SK-N-SH treated with all-trans-retinoic acid at 6 μM for 48 hours (cell line): ENCODE measurements at regions not wholly inside any gene's neighbourhood (a gene's known extent, or its start where the extent isn't known, plus 50 kb on each side); places are given as distances from the start of the nearest gene placed in this dataset.
"Not testable (repeated sequence)": the region's sequence is repeated elsewhere in the genome, so short reads cannot be mapped to it uniquely, and the experiment has no call there.

Experiments used
- ATAC-seq: fragments of 200-7000 bp; cut with Tn5 transposase; 3 replicates; pipeline ENCODE4 v1.9.1; 2020; ENCODE audit warnings: mild to moderate bottlenecking, moderate library complexity
- ARNTL ChIP-seq: fragments of 450-650 bp; formaldehyde crosslinking; IDR thresholded peaks from 2 replicates; pipeline ENCODE4 v1.5.0; 2020; ENCODE audit warnings: low read depth, mild to moderate bottlenecking, moderate library complexity, borderline replicate concordance
- BACH2 ChIP-seq: fragments of 250-450 bp; sonication (Bioruptor Pico); IDR thresholded peaks from 2 replicates; pipeline ENCODE4 v1.9.0; 2021; ENCODE audit warnings: mild to moderate bottlenecking, borderline replicate concordance
- CSDC2 ChIP-seq: fragments of 250-450 bp; sonication (Bioruptor Pico); IDR thresholded peaks from 2 replicates; pipeline ENCODE4 v1.5.0; 2020; ENCODE audit warnings: mild to moderate bottlenecking, moderate library complexity
- ESRRG ChIP-seq: fragments of 250-450 bp; sonication (Bioruptor Pico); IDR thresholded peaks from 2 replicates; pipeline ENCODE4 v1.6.1; 2021; ENCODE audit warnings: mild to moderate bottlenecking
- ISL1 ChIP-seq: fragments of 250-450 bp; sonication (Bioruptor Pico); IDR thresholded peaks from 2 replicates; pipeline ENCODE4 v2.1.2; 2022; ENCODE audit warnings: mild to moderate bottlenecking, moderate library complexity
- OSR1 ChIP-seq: fragments of 250-450 bp; sonication (Bioruptor Pico); IDR thresholded peaks from 2 replicates; pipeline ENCODE4 v1.8.0; 2022; ENCODE audit warnings: moderate library complexity, mild to moderate bottlenecking, inconsistent platforms
- PPARA ChIP-seq: fragments of 250-450 bp; sonication (Bioruptor Pico); IDR thresholded peaks from 2 replicates; pipeline ENCODE4 v1.5.0; 2020; ENCODE audit warnings: mild to moderate bottlenecking, borderline replicate concordance
- TOX ChIP-seq: fragments of 250-450 bp; sonication (Bioruptor Pico); IDR thresholded peaks from 2 replicates; pipeline ENCODE4 v1.8.0; 2021; ENCODE audit warnings: mild to moderate bottlenecking, moderate library complexity, borderline replicate concordance
- ZFP3 ChIP-seq: fragments of 250-450 bp; sonication (Bioruptor Pico); IDR thresholded peaks from 2 replicates; pipeline ENCODE4 v1.5.0; 2020; ENCODE audit warnings: mild to moderate bottlenecking, moderate library complexity
- ZFP30 ChIP-seq: fragments of 450-650 bp; formaldehyde crosslinking; IDR thresholded peaks from 2 replicates; pipeline ENCODE4 v1.5.0; 2022; ENCODE audit warnings: mild to moderate bottlenecking, moderate library complexity
- ZNF565 ChIP-seq: fragments of 450-650 bp; formaldehyde crosslinking; conservative IDR thresholded peaks from 2 replicates; pipeline ENCODE4 v1.5.0; 2020; ENCODE audit warnings: low read depth, mild to moderate bottlenecking, moderate library complexity
- ZNF70 ChIP-seq: fragments of 450-650 bp; formaldehyde crosslinking; IDR thresholded peaks from 2 replicates; pipeline ENCODE4 v1.5.0; 2020; ENCODE audit warnings: mild to moderate bottlenecking, moderate library complexity
- ZNF8 ChIP-seq: fragments of 450-650 bp; formaldehyde crosslinking; IDR thresholded peaks from 2 replicates; pipeline ENCODE4 v1.5.0; 2020; ENCODE audit warnings: mild to moderate bottlenecking, moderate library complexity
- TF ChIP-seq, protein P1 (sequence below): fragments of 250-450 bp; sonication (Bioruptor Pico); IDR thresholded peaks from 2 replicates; pipeline ENCODE4 v1.8.0; 2020; ENCODE audit warnings: mild to moderate bottlenecking, moderate library complexity, borderline replicate concordance
- TF ChIP-seq, protein P2 (sequence below): fragments of 250-450 bp; sonication (Bioruptor Pico); IDR thresholded peaks from 2 replicates; pipeline ENCODE4 v1.5.0; 2020; ENCODE audit warnings: mild to moderate bottlenecking, moderate library complexity
- TF ChIP-seq, protein P3 (sequence below): fragments of 250-450 bp; sonication (Bioruptor Pico); IDR thresholded peaks from 2 replicates; pipeline ENCODE4 v1.5.1; 2021; ENCODE audit warnings: mild to moderate bottlenecking, moderate library complexity
- TF ChIP-seq, protein P4 (sequence below): fragments of 250-450 bp; sonication (Bioruptor Pico); IDR thresholded peaks from 2 replicates; pipeline ENCODE4 v1.8.0; 2021; ENCODE audit warnings: low read depth, mild to moderate bottlenecking, moderate library complexity, borderline replicate concordance
- TF ChIP-seq, protein P5 (sequence below): fragments of 250-450 bp; sonication (Bioruptor Pico); IDR thresholded peaks from 2 replicates; pipeline ENCODE4 v1.5.1; 2020; ENCODE audit warnings: low read depth, mild to moderate bottlenecking, moderate library complexity

DNA sequence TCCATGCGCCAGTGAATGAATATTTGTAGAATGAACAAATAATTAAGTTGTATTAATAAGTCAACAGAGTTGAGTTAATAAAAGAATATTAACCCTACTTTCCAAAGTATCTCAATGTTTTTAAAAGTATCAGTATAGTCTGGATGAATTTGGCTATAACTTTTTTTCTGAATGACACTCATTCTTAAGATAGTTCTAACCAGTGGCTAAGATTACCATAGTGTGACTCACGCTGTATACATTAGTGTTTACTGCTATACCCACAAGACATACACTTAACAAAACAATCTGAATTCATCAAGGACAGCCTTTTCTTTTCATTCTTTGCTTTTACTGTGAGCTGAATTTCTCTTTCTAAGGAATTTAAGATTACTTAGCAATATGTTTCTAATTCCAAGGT lies 77.0 kb upstream of the PDE1A start:
- peak; percentile 39; the same call in 1 of the 3 replicates for ATAC-seq
- TF ChIP-seq ZNF8 (no peak), OSR1 (CRISPR knock-in tag) (no peak), PPARA (CRISPR knock-in tag) (no peak), ZNF70 (CRISPR knock-in tag) (no peak), ZFP3 (no peak), CSDC2 (CRISPR knock-in tag) (no peak), ZNF565 (CRISPR knock-in tag) (no peak), ZFP30 (no peak)
- TF ChIP-seq, protein P1, sequence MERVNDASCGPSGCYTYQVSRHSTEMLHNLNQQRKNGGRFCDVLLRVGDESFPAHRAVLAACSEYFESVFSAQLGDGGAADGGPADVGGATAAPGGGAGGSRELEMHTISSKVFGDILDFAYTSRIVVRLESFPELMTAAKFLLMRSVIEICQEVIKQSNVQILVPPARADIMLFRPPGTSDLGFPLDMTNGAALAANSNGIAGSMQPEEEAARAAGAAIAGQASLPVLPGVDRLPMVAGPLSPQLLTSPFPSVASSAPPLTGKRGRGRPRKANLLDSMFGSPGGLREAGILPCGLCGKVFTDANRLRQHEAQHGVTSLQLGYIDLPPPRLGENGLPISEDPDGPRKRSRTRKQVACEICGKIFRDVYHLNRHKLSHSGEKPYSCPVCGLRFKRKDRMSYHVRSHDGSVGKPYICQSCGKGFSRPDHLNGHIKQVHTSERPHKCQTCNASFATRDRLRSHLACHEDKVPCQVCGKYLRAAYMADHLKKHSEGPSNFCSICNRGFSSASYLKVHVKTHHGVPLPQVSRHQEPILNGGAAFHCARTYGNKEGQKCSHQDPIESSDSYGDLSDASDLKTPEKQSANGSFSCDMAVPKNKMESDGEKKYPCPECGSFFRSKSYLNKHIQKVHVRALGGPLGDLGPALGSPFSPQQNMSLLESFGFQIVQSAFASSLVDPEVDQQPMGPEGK (CRISPR knock-in tag): no peak
- TF ChIP-seq, all 23 proteins: peak for 0

DNA sequence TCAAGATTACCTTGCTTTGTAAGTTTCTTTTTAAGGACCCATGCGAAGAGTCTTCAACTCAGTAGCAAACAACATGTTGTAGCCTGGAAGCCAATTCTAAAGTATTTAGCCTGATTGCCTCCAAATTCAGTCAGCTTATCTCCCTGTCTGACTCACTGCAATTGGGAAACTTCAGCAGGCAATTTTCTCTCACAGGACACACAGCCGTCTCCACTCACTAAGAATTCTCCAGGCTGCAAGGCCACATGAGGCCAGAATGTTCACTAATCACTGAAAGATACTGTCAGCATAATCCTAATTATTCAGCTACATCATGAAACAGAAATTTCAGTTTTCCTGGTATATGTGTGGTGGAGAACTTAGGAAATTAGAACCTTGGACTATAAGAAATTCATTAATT lies 78.1 kb upstream of the PDE1A start:
- no peak for ATAC-seq

DNA sequence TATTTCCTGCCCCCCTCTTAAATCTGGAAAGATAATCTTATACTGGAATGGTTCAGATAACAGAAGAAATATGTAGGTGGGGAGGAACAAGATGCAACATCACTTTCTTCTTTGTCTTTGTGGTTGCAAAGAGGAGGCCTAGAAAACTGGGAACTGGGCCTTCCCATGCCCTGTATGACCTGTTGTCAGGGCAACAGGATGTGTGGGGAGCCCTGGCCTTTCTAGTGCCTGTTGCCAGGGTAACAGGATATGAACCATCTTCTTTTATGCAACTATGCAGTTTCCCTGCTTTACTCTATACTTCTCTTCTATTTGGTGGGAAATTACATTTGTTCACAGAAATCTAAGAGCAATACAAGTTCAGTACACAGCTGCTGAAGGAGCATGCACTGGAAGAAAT lies 79.8 kb upstream of the PDE1A start:
- TF ChIP-seq ZFP3: 0 out of 2 replicates have a peak, but pooled peaks have one; percentile 35
- no peak for TF ChIP-seq BACH2 (CRISPR knock-in tag)
- TF ChIP-seq, protein P2, sequence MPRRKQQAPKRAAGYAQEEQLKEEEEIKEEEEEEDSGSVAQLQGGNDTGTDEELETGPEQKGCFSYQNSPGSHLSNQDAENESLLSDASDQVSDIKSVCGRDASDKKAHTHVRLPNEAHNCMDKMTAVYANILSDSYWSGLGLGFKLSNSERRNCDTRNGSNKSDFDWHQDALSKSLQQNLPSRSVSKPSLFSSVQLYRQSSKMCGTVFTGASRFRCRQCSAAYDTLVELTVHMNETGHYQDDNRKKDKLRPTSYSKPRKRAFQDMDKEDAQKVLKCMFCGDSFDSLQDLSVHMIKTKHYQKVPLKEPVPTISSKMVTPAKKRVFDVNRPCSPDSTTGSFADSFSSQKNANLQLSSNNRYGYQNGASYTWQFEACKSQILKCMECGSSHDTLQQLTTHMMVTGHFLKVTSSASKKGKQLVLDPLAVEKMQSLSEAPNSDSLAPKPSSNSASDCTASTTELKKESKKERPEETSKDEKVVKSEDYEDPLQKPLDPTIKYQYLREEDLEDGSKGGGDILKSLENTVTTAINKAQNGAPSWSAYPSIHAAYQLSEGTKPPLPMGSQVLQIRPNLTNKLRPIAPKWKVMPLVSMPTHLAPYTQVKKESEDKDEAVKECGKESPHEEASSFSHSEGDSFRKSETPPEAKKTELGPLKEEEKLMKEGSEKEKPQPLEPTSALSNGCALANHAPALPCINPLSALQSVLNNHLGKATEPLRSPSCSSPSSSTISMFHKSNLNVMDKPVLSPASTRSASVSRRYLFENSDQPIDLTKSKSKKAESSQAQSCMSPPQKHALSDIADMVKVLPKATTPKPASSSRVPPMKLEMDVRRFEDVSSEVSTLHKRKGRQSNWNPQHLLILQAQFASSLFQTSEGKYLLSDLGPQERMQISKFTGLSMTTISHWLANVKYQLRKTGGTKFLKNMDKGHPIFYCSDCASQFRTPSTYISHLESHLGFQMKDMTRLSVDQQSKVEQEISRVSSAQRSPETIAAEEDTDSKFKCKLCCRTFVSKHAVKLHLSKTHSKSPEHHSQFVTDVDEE (CRISPR knock-in tag): no peak
- TF ChIP-seq, protein P3, sequence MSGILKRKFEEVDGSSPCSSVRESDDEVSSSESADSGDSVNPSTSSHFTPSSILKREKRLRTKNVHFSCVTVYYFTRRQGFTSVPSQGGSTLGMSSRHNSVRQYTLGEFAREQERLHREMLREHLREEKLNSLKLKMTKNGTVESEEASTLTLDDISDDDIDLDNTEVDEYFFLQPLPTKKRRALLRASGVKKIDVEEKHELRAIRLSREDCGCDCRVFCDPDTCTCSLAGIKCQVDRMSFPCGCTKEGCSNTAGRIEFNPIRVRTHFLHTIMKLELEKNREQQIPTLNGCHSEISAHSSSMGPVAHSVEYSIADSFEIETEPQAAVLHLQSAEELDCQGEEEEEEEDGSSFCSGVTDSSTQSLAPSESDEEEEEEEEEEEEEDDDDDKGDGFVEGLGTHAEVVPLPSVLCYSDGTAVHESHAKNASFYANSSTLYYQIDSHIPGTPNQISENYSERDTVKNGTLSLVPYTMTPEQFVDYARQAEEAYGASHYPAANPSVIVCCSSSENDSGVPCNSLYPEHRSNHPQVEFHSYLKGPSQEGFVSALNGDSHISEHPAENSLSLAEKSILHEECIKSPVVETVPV (CRISPR knock-in tag): no peak
- TF ChIP-seq PPARA (CRISPR knock-in tag): no peak
- TF ChIP-seq ZFP30: no peak
- TF ChIP-seq OSR1 (CRISPR knock-in tag): no peak
- ATAC-seq: no peak

More for the DNA sequence above, 78.1 kb upstream of the PDE1A start:
- TF ChIP-seq ZNF70 (CRISPR knock-in tag): no peak
- no peak for TF ChIP-seq TOX (CRISPR knock-in tag)
- peak; percentile 43; the same call in 1 of the 2 replicates for TF ChIP-seq ISL1
- no peak for TF ChIP-seq ZFP3
- no peak for TF ChIP-seq ZNF565 (CRISPR knock-in tag)
- TF ChIP-seq BACH2 (CRISPR knock-in tag): no peak
- TF ChIP-seq, protein P4, sequence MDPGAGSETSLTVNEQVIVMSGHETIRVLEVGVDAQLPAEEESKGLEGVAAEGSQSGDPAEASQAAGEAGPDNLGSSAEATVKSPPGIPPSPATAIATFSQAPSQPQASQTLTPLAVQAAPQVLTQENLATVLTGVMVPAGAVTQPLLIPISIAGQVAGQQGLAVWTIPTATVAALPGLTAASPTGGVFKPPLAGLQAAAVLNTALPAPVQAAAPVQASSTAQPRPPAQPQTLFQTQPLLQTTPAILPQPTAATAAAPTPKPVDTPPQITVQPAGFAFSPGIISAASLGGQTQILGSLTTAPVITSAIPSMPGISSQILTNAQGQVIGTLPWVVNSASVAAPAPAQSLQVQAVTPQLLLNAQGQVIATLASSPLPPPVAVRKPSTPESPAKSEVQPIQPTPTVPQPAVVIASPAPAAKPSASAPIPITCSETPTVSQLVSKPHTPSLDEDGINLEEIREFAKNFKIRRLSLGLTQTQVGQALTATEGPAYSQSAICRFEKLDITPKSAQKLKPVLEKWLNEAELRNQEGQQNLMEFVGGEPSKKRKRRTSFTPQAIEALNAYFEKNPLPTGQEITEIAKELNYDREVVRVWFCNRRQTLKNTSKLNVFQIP: no peak

DNA sequence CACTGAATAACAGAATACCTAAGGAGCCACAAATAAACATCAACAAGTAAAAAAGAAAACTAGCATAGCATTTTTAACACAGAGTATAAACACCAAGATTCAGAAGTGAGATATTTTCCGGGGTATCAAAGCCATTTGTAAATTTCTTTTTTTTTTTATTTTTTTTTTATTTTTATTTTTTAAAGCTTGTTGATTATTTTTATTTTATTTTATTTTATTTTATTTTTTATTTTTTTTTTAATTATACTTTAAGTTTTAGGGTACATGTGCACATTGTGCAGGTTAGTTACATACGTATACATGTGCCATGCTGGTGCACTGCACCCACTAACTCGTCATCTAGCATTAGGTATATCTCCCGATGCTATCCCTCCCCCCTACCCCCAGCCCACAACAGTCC lies 81.7 kb upstream of the PDE1A start:
- ATAC-seq: not testable (repeated sequence)

DNA sequence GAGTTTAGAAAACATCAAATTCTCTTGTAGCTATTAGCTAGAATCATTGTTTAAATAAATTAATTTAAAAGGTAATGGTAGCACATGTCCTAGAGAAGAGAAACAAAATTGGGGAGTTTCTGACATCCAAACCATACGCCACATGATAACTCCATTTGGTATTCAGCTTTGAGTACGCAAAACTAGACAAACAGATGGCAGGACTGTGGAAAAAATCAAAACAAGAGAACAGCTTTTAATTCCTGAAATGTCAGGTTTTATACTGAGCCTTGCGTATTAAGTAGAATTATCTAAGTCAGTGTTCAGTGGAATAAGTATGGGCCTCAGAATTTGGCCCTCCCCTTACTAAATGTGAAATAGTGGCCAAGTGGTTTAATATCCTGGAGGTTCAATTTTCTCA lies 82.4 kb upstream of the PDE1A start:
- TF ChIP-seq ZNF565 (CRISPR knock-in tag): no peak
- TF ChIP-seq, protein P3 (CRISPR knock-in tag): no peak
- TF ChIP-seq, protein P5, sequence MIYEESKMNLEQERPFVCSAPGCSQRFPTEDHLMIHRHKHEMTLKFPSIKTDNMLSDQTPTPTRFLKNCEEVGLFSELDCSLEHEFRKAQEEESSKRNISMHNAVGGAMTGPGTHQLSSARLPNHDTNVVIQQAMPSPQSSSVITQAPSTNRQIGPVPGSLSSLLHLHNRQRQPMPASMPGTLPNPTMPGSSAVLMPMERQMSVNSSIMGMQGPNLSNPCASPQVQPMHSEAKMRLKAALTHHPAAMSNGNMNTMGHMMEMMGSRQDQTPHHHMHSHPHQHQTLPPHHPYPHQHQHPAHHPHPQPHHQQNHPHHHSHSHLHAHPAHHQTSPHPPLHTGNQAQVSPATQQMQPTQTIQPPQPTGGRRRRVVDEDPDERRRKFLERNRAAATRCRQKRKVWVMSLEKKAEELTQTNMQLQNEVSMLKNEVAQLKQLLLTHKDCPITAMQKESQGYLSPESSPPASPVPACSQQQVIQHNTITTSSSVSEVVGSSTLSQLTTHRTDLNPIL (CRISPR knock-in tag): no peak
- no peak for TF ChIP-seq CSDC2 (CRISPR knock-in tag)
- TF ChIP-seq, protein P2 (CRISPR knock-in tag): no peak
- TF ChIP-seq ZFP3: no peak
- no peak for TF ChIP-seq ESRRG
- no peak for TF ChIP-seq TOX (CRISPR knock-in tag)
- TF ChIP-seq ARNTL (CRISPR knock-in tag): no peak
- no peak for ATAC-seq
